BLaER1 (cell line): ENCODE measurements at regions not wholly inside any gene's neighbourhood (a gene's known extent, or its start where the extent isn't known, plus 50 kb on each side); places are given as distances from the start of the nearest gene placed in this dataset.

Experiments used
- H3K27ac ChIP-seq: shearing (Covaris generic); formaldehyde crosslinking; 2 replicates; pipeline ENCODE4 v1.8.1; 2022
- H3K27me3 ChIP-seq: shearing (Covaris generic); formaldehyde crosslinking; 2 replicates; pipeline ENCODE4 v1.8.1; 2022
- H3K36me3 ChIP-seq: shearing (Covaris generic); formaldehyde crosslinking; 2 replicates; pipeline ENCODE4 v1.8.1; 2022
- H3K4me1 ChIP-seq: shearing (Covaris generic); formaldehyde crosslinking; 2 replicates; pipeline ENCODE4 v1.8.1; 2022
- H3K4me2 ChIP-seq: shearing (Covaris generic); formaldehyde crosslinking; 2 replicates; pipeline ENCODE4 v1.8.1; 2022
- H3K4me3 ChIP-seq: shearing (Covaris generic); formaldehyde crosslinking; 2 replicates; pipeline ENCODE4 v1.8.1; 2022
- H3K9ac ChIP-seq: shearing (Covaris generic); formaldehyde crosslinking; 2 replicates; pipeline ENCODE4 v1.8.1; 2022
- H3K9me3 ChIP-seq: shearing (Covaris generic); formaldehyde crosslinking; 2 replicates; pipeline ENCODE4 v1.8.1; 2022
- H4K20me1 ChIP-seq: shearing (Covaris generic); formaldehyde crosslinking; 2 replicates; pipeline ENCODE4 v1.8.1; 2022
- Cebpa-rat ChIP-seq: shearing (Covaris generic); IDR thresholded peaks from 2 replicates; pipeline ENCODE4 v1.8.1; 2022

GRCh38 chr1:72586023-72586685 is 303.8 kb upstream of the NEGR1 start:
- no peaks in the 10 kb centered on the region for H3K36me3 ChIP-seq
- H3K4me3 ChIP-seq, result no peak overlapping the region
- H3K4me2 ChIP-seq, result no peak overlapping the region
- H3K27me3 ChIP-seq, result no peaks in the 10 kb centered on the region
- no peaks in the 10 kb centered on the region for H3K9me3 ChIP-seq
- no peaks in the 10 kb centered on the region for H4K20me1 ChIP-seq
- no peak for TF ChIP-seq Cebpa-rat
- H3K9ac ChIP-seq, result no peak overlapping the region
- H3K4me1 ChIP-seq, result no peaks in the 10 kb centered on the region
- H3K27ac ChIP-seq, result no peak overlapping the region

GRCh38 chr1:72579629-72580028 is 297.3 kb upstream of the NEGR1 start:
- H3K4me3 ChIP-seq, result no peak overlapping the region
- H3K27ac ChIP-seq, result no peak overlapping the region
- H3K9ac ChIP-seq, result no peak overlapping the region
- H4K20me1 ChIP-seq, result no peaks in the 10 kb centered on the region
- H3K27me3 ChIP-seq, result no peaks in the 10 kb centered on the region
- no peaks in the 10 kb centered on the region for H3K36me3 ChIP-seq
- H3K4me2 ChIP-seq, result no peak overlapping the region
- TF ChIP-seq Cebpa-rat, result no peak
- no peaks in the 10 kb centered on the region for H3K4me1 ChIP-seq
- no peaks in the 10 kb centered on the region for H3K9me3 ChIP-seq

DNA sequence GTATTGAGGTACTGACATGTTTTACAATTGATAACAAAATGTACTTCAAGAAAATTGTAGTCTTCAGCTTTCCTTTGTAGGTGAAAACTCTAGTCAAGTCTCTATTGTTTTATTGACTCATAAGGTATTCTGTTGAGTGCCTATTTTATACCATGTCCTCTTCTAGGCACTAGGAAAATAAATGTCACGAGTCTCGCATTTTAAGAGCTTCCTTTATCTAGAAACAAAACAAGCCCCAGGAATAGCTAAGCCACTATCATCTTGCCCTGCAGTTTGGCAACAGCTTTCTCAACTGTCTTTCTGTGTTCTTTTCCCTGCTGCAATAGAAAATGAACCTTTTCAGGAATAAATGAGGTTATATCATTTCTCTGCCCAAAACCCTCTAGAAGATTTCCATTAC is 288.5 kb upstream of the NEGR1 start:
- Histone ChIP-seq H3K4me3 (no peak overlapping the region), H4K20me1 (no peaks in the 10 kb centered on the region), H3K9me3 (no peaks in the 10 kb centered on the region), H3K4me1 (no peaks in the 10 kb centered on the region), H3K4me2 (no peak overlapping the region), H3K36me3 (no peaks in the 10 kb centered on the region), H3K27ac (no peak overlapping the region), H3K27me3 (no peaks in the 10 kb centered on the region), H3K9ac (no peak overlapping the region)
- no peak for TF ChIP-seq Cebpa-rat

- no peaks in the 10 kb centered on the region for H4K20me1 ChIP-seq
- no peaks in the 10 kb centered on the region for H3K9me3 ChIP-seq
- H3K4me1 ChIP-seq, result no peaks in the 10 kb centered on the region
- TF ChIP-seq Cebpa-rat, result no peak
- H3K4me2 ChIP-seq, result no peak overlapping the region
- H3K27me3 ChIP-seq, result no peaks in the 10 kb centered on the region
- H3K27ac ChIP-seq, result no peak overlapping the region
- H3K36me3 ChIP-seq, result no peaks in the 10 kb centered on the region
- no peak overlapping the region for H3K4me3 ChIP-seq
- H3K9ac ChIP-seq, result no peak overlapping the region
Observed at GRCh38 chr1:72568113-72568512, 285.8 kb upstream of the NEGR1 start.

DNA sequence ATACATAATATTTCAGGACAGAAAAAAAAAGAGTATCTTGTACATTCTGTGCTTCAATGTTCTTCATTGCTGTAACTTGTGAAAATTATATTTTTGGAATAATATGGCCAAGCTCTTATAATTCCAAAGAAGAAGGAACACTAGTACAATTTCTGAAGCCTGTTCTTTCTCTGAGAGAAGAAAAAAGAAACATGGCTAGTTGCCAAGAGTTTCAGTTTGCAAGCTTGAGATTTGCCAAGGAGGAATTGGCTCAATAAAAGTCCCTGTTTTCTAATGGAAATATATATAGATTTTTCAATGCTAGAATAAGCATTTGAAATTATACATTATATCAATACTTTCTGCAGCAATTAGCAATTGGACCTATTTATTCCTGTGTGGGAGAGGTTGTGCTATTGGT is 285.2 kb upstream of the NEGR1 start:
- Histone ChIP-seq H3K9me3 (no peaks in the 10 kb centered on the region), H3K27ac (no peak overlapping the region), H4K20me1 (no peaks in the 10 kb centered on the region), H3K4me1 (no peaks in the 10 kb centered on the region), H3K4me3 (no peak overlapping the region), H3K36me3 (no peaks in the 10 kb centered on the region), H3K4me2 (no peak overlapping the region), H3K27me3 (no peaks in the 10 kb centered on the region), H3K9ac (no peak overlapping the region)
- TF ChIP-seq Cebpa-rat, result no peak

GRCh38 chr1:72564749-72565148 is 282.4 kb upstream of the NEGR1 start:
- Histone ChIP-seq H3K4me1 (no peaks in the 10 kb centered on the region), H3K27me3 (no peaks in the 10 kb centered on the region), H3K27ac (no peak overlapping the region), H3K9ac (no peak overlapping the region), H3K4me3 (no peak overlapping the region), H3K36me3 (no peaks in the 10 kb centered on the region), H4K20me1 (no peaks in the 10 kb centered on the region), H3K4me2 (no peak overlapping the region), H3K9me3 (no peaks in the 10 kb centered on the region)
- no peak for TF ChIP-seq Cebpa-rat

GRCh38 chr1:72557446-72558049 is 275.2 kb upstream of the NEGR1 start:
- H3K4me2 ChIP-seq, result no peak overlapping the region
- no peak for TF ChIP-seq Cebpa-rat
- H3K9ac ChIP-seq, result no peak overlapping the region
- no peaks in the 10 kb centered on the region for H3K27me3 ChIP-seq
- no peaks in the 10 kb centered on the region for H3K4me1 ChIP-seq
- H3K9me3 ChIP-seq, result no peaks in the 10 kb centered on the region
- no peaks in the 10 kb centered on the region for H3K36me3 ChIP-seq
- H4K20me1 ChIP-seq, result no peaks in the 10 kb centered on the region
- no peak overlapping the region for H3K27ac ChIP-seq
- H3K4me3 ChIP-seq, result no peak overlapping the region

- no peaks in the 10 kb centered on the region for H4K20me1 ChIP-seq
- no peak overlapping the region for H3K9ac ChIP-seq
- H3K9me3 ChIP-seq, result no peaks in the 10 kb centered on the region
- no peak overlapping the region for H3K4me2 ChIP-seq
- H3K4me3 ChIP-seq, result no peak overlapping the region
- no peaks in the 10 kb centered on the region for H3K4me1 ChIP-seq
- no peak overlapping the region for H3K27ac ChIP-seq
- H3K27me3 ChIP-seq, result no peaks in the 10 kb centered on the region
- TF ChIP-seq Cebpa-rat, result no peak
- H3K36me3 ChIP-seq, result no peaks in the 10 kb centered on the region
Observed at GRCh38 chr1:72547412-72547811, 265.1 kb upstream of the NEGR1 start.

DNA sequence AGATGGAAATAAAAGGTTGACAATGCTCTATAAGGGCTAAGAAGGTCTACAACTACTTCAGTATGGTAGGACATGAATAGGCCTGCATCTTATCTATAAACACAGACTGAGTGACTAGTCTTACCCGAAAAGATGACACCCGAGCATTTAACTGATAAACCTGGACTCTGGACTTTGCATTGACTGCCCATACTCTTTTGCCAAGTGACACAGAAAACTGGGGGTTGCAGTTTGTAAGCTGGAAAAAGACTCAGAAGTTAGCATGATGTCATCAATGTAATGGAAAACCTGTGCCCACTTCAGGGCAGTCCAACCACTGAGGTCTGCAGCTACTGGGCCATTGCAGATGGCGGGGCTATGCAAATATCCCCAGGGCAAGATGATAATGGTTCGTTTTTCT is 258.3 kb upstream of the NEGR1 start:
- Histone ChIP-seq H3K4me1 (no peaks in the 10 kb centered on the region), H3K27ac (no peak overlapping the region), H3K36me3 (no peaks in the 10 kb centered on the region), H3K27me3 (no peaks in the 10 kb centered on the region), H3K4me2 (no peak overlapping the region), H3K4me3 (no peak overlapping the region), H3K9ac (no peak overlapping the region), H3K9me3 (no peaks in the 10 kb centered on the region), H4K20me1 (no peaks in the 10 kb centered on the region)
- no peak for TF ChIP-seq Cebpa-rat

DNA sequence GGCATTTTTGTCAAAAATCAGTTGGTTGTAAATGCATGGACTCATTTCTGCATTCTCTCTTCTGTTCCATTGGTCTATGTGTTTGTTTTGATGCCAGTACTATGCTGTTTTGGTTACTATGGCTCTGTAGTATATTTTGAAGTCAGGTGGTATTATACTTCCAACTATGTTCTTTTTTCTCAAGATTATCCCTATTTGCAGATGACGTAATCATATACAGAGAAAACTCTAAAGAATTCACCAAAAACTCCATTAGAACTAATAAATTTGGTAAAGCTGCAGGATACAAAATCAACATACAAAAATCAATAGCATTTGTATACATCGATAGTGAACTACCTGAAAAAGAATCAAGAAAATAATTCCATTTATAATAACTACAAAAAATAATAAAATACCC is 253.1 kb upstream of the NEGR1 start:
- H3K27ac ChIP-seq, result no peak overlapping the region
- no peaks in the 10 kb centered on the region for H3K27me3 ChIP-seq
- no peak overlapping the region for H3K4me2 ChIP-seq
- no peak overlapping the region for H3K4me3 ChIP-seq
- TF ChIP-seq Cebpa-rat, result no peak
- H3K36me3 ChIP-seq, result no peaks in the 10 kb centered on the region
- H3K4me1 ChIP-seq, result no peaks in the 10 kb centered on the region
- no peak overlapping the region for H3K9ac ChIP-seq
- no peaks in the 10 kb centered on the region for H4K20me1 ChIP-seq
- H3K9me3 ChIP-seq, result no peaks in the 10 kb centered on the region

- H3K4me1 ChIP-seq, result no peaks in the 10 kb centered on the region
Observed at GRCh38 chr1:72530646-72531045, 248.3 kb upstream of the NEGR1 start.

More at GRCh38 chr1:72530646-72531045, 248.3 kb upstream of the NEGR1 start:
- H3K9me3 ChIP-seq, result no peaks in the 10 kb centered on the region
- no peak overlapping the region for H3K4me3 ChIP-seq
- no peaks in the 10 kb centered on the region for H3K27me3 ChIP-seq
- H3K9ac ChIP-seq, result no peak overlapping the region
- no peak for TF ChIP-seq Cebpa-rat
- no peak overlapping the region for H3K4me2 ChIP-seq
- no peaks in the 10 kb centered on the region for H3K36me3 ChIP-seq
- H4K20me1 ChIP-seq, result no peaks in the 10 kb centered on the region
- no peak overlapping the region for H3K27ac ChIP-seq
